K562 (cell line): ENCODE measurements at regions not wholly inside any gene's neighbourhood (a gene's known extent, or its start where the extent isn't known, plus 50 kb on each side); places are given as distances from the start of the nearest gene placed in this dataset.

Source experiments
- BRF1 ChIP-seq: IDR thresholded peaks from 3 replicates; pipeline ENCODE4 v1.6.1; 2011; ENCODE audit warnings: borderline replicate concordance, mild to moderate bottlenecking; ENCODE audit not compliant: insufficient read length; ENCODE audit errors: extremely low read depth
- DACH1 ChIP-seq: fragments of 450-650 bp; IDR thresholded peaks from 2 replicates; pipeline ENCODE4 v1.6.1; 2018; ENCODE audit not compliant: partially characterized antibody
- MAX ChIP-seq: sonication (generic); formaldehyde crosslinking; IDR thresholded peaks from 2 replicates; pipeline ENCODE4 v1.9.0; 2022; ENCODE audit warnings: mild to moderate bottlenecking, missing genetic modification reagents
- MYC ChIP-seq, 2 experiments: fragments of 250-450 bp in 1 of 2; sonication (Bioruptor Pico) in 1 of 2; IDR thresholded peaks; 2 replicates each; pipeline versions ENCODE4 v1.5.1 to v1.6.1; 2012 to 2021; ENCODE audit warnings: low read depth in 2 of 2, borderline replicate concordance in 1 of 2, improper control_type of control experiment in 1 of 2, low read length in 1 of 2, mild to moderate bottlenecking in 1 of 2, moderate library complexity in 1 of 2
- PHTF2 ChIP-seq: fragments of 250-450 bp; sonication (Bioruptor Pico); IDR thresholded peaks from 2 replicates; pipeline ENCODE4 v1.5.0; 2021; ENCODE audit warnings: mild to moderate bottlenecking
- REST ChIP-seq, 2 experiments: fragments of 450-650 bp; formaldehyde crosslinking in 1 of 2; IDR thresholded peaks; 2 replicates each; pipeline versions ENCODE4 v1.4.0 to v1.6.1; 2014 to 2020; ENCODE audit warnings: mild to moderate bottlenecking in 2 of 2, borderline replicate concordance in 1 of 2, low read depth in 1 of 2
- RREB1 ChIP-seq: fragments of 250-450 bp; sonication (Bioruptor Pico); IDR thresholded peaks from 2 replicates; pipeline ENCODE4 v1.4.0; 2020
- ZNF589 ChIP-seq: fragments of 200-800 bp; sonication (Bioruptor generic); IDR thresholded peaks from 2 replicates; pipeline ENCODE4 v1.6.1; 2016; ENCODE audit warnings: low read depth, missing genetic modification characterization, missing compliant biosample characterization
- ZNF780A ChIP-seq: fragments of 250-450 bp; sonication (Bioruptor Pico); IDR thresholded peaks from 2 replicates; pipeline ENCODE4 v1.5.0; 2021; ENCODE audit warnings: mild to moderate bottlenecking

GRCh38 chr21:38088916-38089762, 167.7 kb upstream of the KCNJ15 start (continued):
- TF ChIP-seq RREB1 (no peak), ZNF780A (no peak), DACH1 (no peak), REST (IDR thresholded peaks at IDR 0.05; ENCODE audit: borderline replicate concordance) (peak; percentile 7; the same call in 1 of the 2 replicates), REST (CRISPR knock-in tag; IDR thresholded peaks at IDR 0.05; ENCODE audit: low read depth) (no peak), BRF1 (no peak), MAX (no peak), ZNF589 (CRISPR knock-in tag) (no peak), PHTF2 (CRISPR knock-in tag) (no peak), MYC (IDR thresholded peaks at IDR 0.05; ENCODE audit: low read depth, low read length) (no peak), MYC (CRISPR knock-in tag; IDR thresholded peaks at IDR 0.05; ENCODE audit: borderline replicate concordance, low read depth) (no peak)
